HepG2 (cell line): ENCODE measurements at regions not wholly inside any gene's neighbourhood (a gene's known extent, or its start where the extent isn't known, plus 50 kb on each side); places are given as distances from the start of the nearest gene placed in this dataset.
A peak's percentile ranks its signal among the peaks of the same experiment; 100 is the strongest.

ENCODE experiments used
- CREB1 ChIP-seq, 2 experiments: fragments of 450-650 bp in 1 of 2; IDR thresholded peaks; 2 replicates each; pipeline ENCODE4 v1.6.1; 2016 to 2017; ENCODE audit warnings: control low read depth in 1 of 2, mild to moderate bottlenecking in 1 of 2, missing compliant biosample characterization in 1 of 2, missing genetic modification characterization in 1 of 2
- FOXO1 ChIP-seq: sonication (generic); formaldehyde crosslinking; IDR thresholded peaks from 2 replicates; pipeline ENCODE4 v1.4.0; 2020; ENCODE audit warnings: missing genetic modification reagents
- GATAD1 ChIP-seq: IDR thresholded peaks from 2 replicates; pipeline ENCODE4 v1.6.1; 2016; ENCODE audit warnings: missing genetic modification reagents, missing compliant biosample characterization
- GATAD2A ChIP-seq: IDR thresholded peaks from 2 replicates; pipeline ENCODE4 v1.6.1; 2016
- HHEX ChIP-seq: IDR thresholded peaks from 2 replicates; pipeline ENCODE4 v1.6.1; 2016; ENCODE audit warnings: control low read depth
- IRX3 ChIP-seq: sonication (generic); formaldehyde crosslinking; IDR thresholded peaks from 2 replicates; pipeline ENCODE4 v1.8.1; 2023; ENCODE audit warnings: mild to moderate bottlenecking, low read depth, missing genetic modification reagents, borderline replicate concordance
- MAZ ChIP-seq, 2 experiments: sonication (generic) in 1 of 2; formaldehyde crosslinking in 1 of 2; IDR thresholded peaks; 2 replicates each; pipeline versions ENCODE4 v1.5.0 to v1.6.1; 2012 to 2020; ENCODE audit warnings: low read depth in 2 of 2, mild to moderate bottlenecking in 2 of 2, borderline replicate concordance in 1 of 2, improper control_type of control experiment in 1 of 2, low read length in 1 of 2, missing genetic modification reagents in 1 of 2, moderate library complexity in 1 of 2
- NFE2L1 ChIP-seq: sonication (generic); formaldehyde crosslinking; IDR thresholded peaks from 2 replicates; pipeline ENCODE4 v1.4.0; 2020; ENCODE audit warnings: missing genetic modification reagents, mild to moderate bottlenecking, borderline replicate concordance
- NFIC ChIP-seq: IDR thresholded peaks from 2 replicates; pipeline ENCODE4 v1.6.1; 2012; ENCODE audit warnings: mild to moderate bottlenecking, low read length, inconsistent platforms
- RFX5 ChIP-seq: IDR thresholded peaks from 2 replicates; pipeline ENCODE4 v1.6.1; 2011; ENCODE audit warnings: low read depth, low read length, improper control_type of control experiment
- ZNF12 ChIP-seq: sonication (generic); formaldehyde crosslinking; IDR thresholded peaks from 2 replicates; pipeline ENCODE4 v1.5.0; 2020; ENCODE audit warnings: missing genetic modification reagents
- ZNF256 ChIP-seq: sonication (generic); formaldehyde crosslinking; conservative IDR thresholded peaks from 2 replicates; pipeline ENCODE4 v1.4.0; 2020; ENCODE audit warnings: missing genetic modification reagents
- ZNF44 ChIP-seq: sonication (generic); formaldehyde crosslinking; IDR thresholded peaks from 2 replicates; pipeline ENCODE4 v1.5.1; 2020; ENCODE audit warnings: mild to moderate bottlenecking, missing genetic modification reagents
- TF ChIP-seq, protein P1 (sequence below): IDR thresholded peaks from 2 replicates; pipeline ENCODE4 v1.6.1; 2018; ENCODE audit warnings: missing genetic modification reagents, mild to moderate bottlenecking, missing compliant biosample characterization
- TF ChIP-seq, protein P2 (sequence below): sonication (generic); formaldehyde crosslinking; IDR thresholded peaks from 2 replicates; pipeline ENCODE4 v1.5.0; 2020; ENCODE audit warnings: missing genetic modification reagents
- TF ChIP-seq, protein P3 (sequence below): sonication (generic); formaldehyde crosslinking; conservative IDR thresholded peaks from 2 replicates; pipeline ENCODE4 v1.4.0; 2020; ENCODE audit warnings: missing genetic modification reagents
- TF ChIP-seq, protein P4 (sequence below): sonication (generic); formaldehyde crosslinking; IDR thresholded peaks from 2 replicates; pipeline ENCODE4 v1.4.0; 2020; ENCODE audit warnings: missing genetic modification reagents, borderline replicate concordance
- TF ChIP-seq, protein P5 (sequence below): sonication (generic); formaldehyde crosslinking; IDR thresholded peaks from 2 replicates; pipeline ENCODE4 v1.5.0; 2020; ENCODE audit warnings: missing genetic modification reagents
- TF ChIP-seq, protein P6 (sequence below): sonication (generic); formaldehyde crosslinking; IDR thresholded peaks from 2 replicates; pipeline ENCODE4 v1.4.0; 2020; ENCODE audit warnings: missing genetic modification reagents
- TF ChIP-seq, protein P7 (sequence below): sonication (generic); formaldehyde crosslinking; IDR thresholded peaks from 2 replicates; pipeline ENCODE4 v1.5.1; 2020; ENCODE audit warnings: missing genetic modification reagents, mild to moderate bottlenecking, borderline replicate concordance

DNA sequence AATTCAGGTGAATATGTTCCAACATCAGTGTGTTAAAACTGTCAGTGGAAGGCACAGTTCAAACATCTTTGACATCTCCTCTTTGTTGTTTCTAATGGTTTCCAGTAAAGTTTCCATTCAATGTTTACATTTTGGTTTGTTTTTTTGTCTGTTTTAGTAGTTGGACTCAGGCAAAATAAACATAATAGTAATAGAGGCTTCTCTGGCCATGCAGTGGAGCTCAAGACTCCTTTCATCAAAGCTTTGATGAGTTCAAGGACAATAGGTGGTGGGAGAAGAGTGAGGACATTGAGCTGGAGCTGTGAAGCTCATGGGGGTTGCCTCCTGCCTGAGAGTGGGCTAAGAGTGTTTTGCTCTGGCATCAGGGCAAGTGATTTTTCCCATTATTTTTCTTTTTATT, 1853.7 kb upstream of the CELF4 start (continued):
- TF ChIP-seq, protein P1, sequence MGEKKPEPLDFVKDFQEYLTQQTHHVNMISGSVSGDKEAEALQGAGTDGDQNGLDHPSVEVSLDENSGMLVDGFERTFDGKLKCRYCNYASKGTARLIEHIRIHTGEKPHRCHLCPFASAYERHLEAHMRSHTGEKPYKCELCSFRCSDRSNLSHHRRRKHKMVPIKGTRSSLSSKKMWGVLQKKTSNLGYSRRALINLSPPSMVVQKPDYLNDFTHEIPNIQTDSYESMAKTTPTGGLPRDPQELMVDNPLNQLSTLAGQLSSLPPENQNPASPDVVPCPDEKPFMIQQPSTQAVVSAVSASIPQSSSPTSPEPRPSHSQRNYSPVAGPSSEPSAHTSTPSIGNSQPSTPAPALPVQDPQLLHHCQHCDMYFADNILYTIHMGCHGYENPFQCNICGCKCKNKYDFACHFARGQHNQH (CRISPR knock-in tag), result peak; percentile 53; the same call in 1 of the 2 replicates
- peak; percentile 96 for TF ChIP-seq GATAD2A (CRISPR knock-in tag)
- peak; percentile 79 for TF ChIP-seq HHEX (CRISPR knock-in tag)
- peak; percentile 79 for TF ChIP-seq FOXO1 (CRISPR knock-in tag)
- no peak for TF ChIP-seq ZNF256 (CRISPR knock-in tag)
- TF ChIP-seq, protein P2, sequence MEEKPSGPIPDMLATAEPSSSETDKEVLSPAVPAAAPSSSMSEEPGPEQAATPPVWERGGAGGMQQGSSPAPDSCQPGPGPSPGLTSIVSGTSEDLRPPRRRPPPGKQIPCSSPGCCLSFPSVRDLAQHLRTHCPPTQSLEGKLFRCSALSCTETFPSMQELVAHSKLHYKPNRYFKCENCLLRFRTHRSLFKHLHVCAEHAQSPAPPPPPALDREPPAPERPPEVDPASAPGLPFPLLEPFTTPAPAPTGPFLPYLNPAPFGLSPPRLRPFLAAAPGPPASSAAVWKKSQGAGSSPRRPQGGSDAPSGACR (CRISPR knock-in tag), result no peak
- TF ChIP-seq ZNF12, result 0 out of 2 replicates have a peak, but pooled peaks have one; percentile 10
- TF ChIP-seq GATAD1 (CRISPR knock-in tag), result no peak
- no peak for TF ChIP-seq ZNF44
- TF ChIP-seq IRX3 (CRISPR knock-in tag), result no peak
- TF ChIP-seq, protein P3, sequence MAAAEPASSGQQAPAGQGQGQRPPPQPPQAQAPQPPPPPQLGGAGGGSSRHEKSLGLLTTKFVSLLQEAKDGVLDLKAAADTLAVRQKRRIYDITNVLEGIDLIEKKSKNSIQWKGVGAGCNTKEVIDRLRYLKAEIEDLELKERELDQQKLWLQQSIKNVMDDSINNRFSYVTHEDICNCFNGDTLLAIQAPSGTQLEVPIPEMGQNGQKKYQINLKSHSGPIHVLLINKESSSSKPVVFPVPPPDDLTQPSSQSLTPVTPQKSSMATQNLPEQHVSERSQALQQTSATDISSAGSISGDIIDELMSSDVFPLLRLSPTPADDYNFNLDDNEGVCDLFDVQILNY (CRISPR knock-in tag), result no peak
- TF ChIP-seq, protein P4, sequence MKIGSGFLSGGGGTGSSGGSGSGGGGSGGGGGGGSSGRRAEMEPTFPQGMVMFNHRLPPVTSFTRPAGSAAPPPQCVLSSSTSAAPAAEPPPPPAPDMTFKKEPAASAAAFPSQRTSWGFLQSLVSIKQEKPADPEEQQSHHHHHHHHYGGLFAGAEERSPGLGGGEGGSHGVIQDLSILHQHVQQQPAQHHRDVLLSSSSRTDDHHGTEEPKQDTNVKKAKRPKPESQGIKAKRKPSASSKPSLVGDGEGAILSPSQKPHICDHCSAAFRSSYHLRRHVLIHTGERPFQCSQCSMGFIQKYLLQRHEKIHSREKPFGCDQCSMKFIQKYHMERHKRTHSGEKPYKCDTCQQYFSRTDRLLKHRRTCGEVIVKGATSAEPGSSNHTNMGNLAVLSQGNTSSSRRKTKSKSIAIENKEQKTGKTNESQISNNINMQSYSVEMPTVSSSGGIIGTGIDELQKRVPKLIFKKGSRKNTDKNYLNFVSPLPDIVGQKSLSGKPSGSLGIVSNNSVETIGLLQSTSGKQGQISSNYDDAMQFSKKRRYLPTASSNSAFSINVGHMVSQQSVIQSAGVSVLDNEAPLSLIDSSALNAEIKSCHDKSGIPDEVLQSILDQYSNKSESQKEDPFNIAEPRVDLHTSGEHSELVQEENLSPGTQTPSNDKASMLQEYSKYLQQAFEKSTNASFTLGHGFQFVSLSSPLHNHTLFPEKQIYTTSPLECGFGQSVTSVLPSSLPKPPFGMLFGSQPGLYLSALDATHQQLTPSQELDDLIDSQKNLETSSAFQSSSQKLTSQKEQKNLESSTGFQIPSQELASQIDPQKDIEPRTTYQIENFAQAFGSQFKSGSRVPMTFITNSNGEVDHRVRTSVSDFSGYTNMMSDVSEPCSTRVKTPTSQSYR, result peak; percentile 83; the same call in 1 of the 2 replicates
- TF ChIP-seq RFX5, result no peak
- no peak for TF ChIP-seq CREB1 (IDR thresholded peaks at IDR 0.05)
- no peak for TF ChIP-seq CREB1 (CRISPR knock-in tag; IDR thresholded peaks at IDR 0.05)
- TF ChIP-seq NFE2L1 (CRISPR knock-in tag), result no peak
- TF ChIP-seq, protein P5, sequence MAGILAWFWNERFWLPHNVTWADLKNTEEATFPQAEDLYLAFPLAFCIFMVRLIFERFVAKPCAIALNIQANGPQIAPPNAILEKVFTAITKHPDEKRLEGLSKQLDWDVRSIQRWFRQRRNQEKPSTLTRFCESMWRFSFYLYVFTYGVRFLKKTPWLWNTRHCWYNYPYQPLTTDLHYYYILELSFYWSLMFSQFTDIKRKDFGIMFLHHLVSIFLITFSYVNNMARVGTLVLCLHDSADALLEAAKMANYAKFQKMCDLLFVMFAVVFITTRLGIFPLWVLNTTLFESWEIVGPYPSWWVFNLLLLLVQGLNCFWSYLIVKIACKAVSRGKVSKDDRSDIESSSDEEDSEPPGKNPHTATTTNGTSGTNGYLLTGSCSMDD (CRISPR knock-in tag), result no peak
- TF ChIP-seq, protein P6, sequence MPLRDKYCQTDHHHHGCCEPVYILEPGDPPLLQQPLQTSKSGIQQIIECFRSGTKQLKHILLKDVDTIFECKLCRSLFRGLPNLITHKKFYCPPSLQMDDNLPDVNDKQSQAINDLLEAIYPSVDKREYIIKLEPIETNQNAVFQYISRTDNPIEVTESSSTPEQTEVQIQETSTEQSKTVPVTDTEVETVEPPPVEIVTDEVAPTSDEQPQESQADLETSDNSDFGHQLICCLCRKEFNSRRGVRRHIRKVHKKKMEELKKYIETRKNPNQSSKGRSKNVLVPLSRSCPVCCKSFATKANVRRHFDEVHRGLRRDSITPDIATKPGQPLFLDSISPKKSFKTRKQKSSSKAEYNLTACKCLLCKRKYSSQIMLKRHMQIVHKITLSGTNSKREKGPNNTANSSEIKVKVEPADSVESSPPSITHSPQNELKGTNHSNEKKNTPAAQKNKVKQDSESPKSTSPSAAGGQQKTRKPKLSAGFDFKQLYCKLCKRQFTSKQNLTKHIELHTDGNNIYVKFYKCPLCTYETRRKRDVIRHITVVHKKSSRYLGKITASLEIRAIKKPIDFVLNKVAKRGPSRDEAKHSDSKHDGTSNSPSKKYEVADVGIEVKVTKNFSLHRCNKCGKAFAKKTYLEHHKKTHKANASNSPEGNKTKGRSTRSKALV (CRISPR knock-in tag), result no peak
- peak; percentile 92; the same call in 1 of the 2 replicates for TF ChIP-seq NFIC
- no peak for TF ChIP-seq MAZ (IDR thresholded peaks at IDR 0.05; ENCODE audit: borderline replicate concordance, low read depth, low read length)
- TF ChIP-seq MAZ (CRISPR knock-in tag; IDR thresholded peaks at IDR 0.05; ENCODE audit: low read depth), result no peak
- TF ChIP-seq, protein P7, sequence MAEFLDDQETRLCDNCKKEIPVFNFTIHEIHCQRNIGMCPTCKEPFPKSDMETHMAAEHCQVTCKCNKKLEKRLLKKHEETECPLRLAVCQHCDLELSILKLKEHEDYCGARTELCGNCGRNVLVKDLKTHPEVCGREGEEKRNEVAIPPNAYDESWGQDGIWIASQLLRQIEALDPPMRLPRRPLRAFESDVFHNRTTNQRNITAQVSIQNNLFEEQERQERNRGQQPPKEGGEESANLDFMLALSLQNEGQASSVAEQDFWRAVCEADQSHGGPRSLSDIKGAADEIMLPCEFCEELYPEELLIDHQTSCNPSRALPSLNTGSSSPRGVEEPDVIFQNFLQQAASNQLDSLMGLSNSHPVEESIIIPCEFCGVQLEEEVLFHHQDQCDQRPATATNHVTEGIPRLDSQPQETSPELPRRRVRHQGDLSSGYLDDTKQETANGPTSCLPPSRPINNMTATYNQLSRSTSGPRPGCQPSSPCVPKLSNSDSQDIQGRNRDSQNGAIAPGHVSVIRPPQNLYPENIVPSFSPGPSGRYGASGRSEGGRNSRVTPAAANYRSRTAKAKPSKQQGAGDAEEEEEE (CRISPR knock-in tag), result no peak
